GM12878 (cell line): ENCODE measurements at regions not wholly inside any gene's neighbourhood (a gene's known extent, or its start where the extent isn't known, plus 50 kb on each side); places are given as distances from the start of the nearest gene placed in this dataset.

ENCODE experiments used
- ATAC-seq: fragments of 200-7000 bp; cut with Tn5 transposase; 3 replicates; pipeline ENCODE4 v1.9.1; 2020; ENCODE audit warnings: mild to moderate bottlenecking, moderate library complexity
- BruUV-seq: library from RNA; stranded (reverse); fragments of 400-500 nt; replicated peaks from 2 replicates; lab custom pipeline; 2021; lab: Mats Ljungman, UMichigan
- CTCF ChIA-PET: fragments of 300-600 bp; sonication (Branson Sonifier 250); formaldehyde crosslinking; extraction: SDS; loops from one replicate; lab custom pipeline; 2021; ENCODE audit warnings: inconsistent platforms; lab: Yijun Ruan, JAX
- POLR2A ChIA-PET: fragments of 350-600 bp; formaldehyde crosslinking; extraction: SDS; loops from one replicate; lab custom pipeline; 2021; ENCODE audit warnings: inconsistent platforms; lab: Charles Lee
- RAD21 ChIA-PET: fragments of 300-600 bp; sonication (Branson Sonifier 250); formaldehyde crosslinking; loops from one replicate; lab custom pipeline; 2023; ENCODE audit warnings: antibody characterized with exemption; ENCODE audit not compliant: unreplicated experiment; lab: Charles Lee
- SMC1A ChIA-PET: fragments of 300-600 bp; sonication (Branson Sonifier 250); formaldehyde crosslinking; loops from one replicate; lab custom pipeline; 2023; ENCODE audit not compliant: unreplicated experiment, uncharacterized antibody; lab: Charles Lee
- DNase-seq: peaks from one replicate; pipeline ENCODE4 v3.0.0-alpha.2; 2011; ENCODE audit warnings: low read depth, low spot score
- FAIRE-seq: peaks from 3 replicates; lab custom pipeline; 2011; peaks lifted over from hg19 to GRCh38; lab: Jason Lieb, UNC
- H2AFZ ChIP-seq: 2 replicates; pipeline ENCODE4 v1.6.0; 2011; ENCODE audit warnings: low read depth, low read length, control low read depth; ENCODE audit not compliant: control insufficient read depth
- H3K27ac ChIP-seq: 2 replicates; pipeline ENCODE4 v1.5.1; 2011; ENCODE audit warnings: control low read depth; ENCODE audit not compliant: control insufficient read depth, insufficient read depth
- H3K27me3 ChIP-seq, 2 experiments: replicated peaks in 1 of 2; 2 replicates each; pipeline versions ENCODE4 v1.6.0 to v1.6.1; 2011; ENCODE audit warnings: low read length in 1 of 2; ENCODE audit not compliant: control insufficient read depth in 2 of 2, insufficient read depth in 2 of 2
- H3K36me3 ChIP-seq, 2 experiments: 2 replicates each; pipeline ENCODE4 v1.5.1; 2011; ENCODE audit warnings: low read length in 1 of 2; ENCODE audit not compliant: control insufficient read depth in 2 of 2, insufficient read depth in 2 of 2
- H3K4me1 ChIP-seq: 2 replicates; pipeline ENCODE4 v1.6.1; 2011; ENCODE audit warnings: mild to moderate bottlenecking, low read length, moderate library complexity, mixed read lengths; ENCODE audit not compliant: control insufficient read depth, insufficient read depth
- H3K4me2 ChIP-seq: 2 replicates; pipeline ENCODE4 v1.6.0; 2011; ENCODE audit warnings: control low read depth; ENCODE audit not compliant: control insufficient read depth, insufficient read depth
- H3K4me3 ChIP-seq: fragments of 200-600 bp; sonication (generic); 2 replicates; pipeline ENCODE4 v1.5.1; 2016
- H3K79me2 ChIP-seq: 2 replicates; pipeline ENCODE4 v1.6.0; 2011; ENCODE audit warnings: low read length; ENCODE audit not compliant: control insufficient read depth, insufficient read depth
- H3K9ac ChIP-seq: 2 replicates; pipeline ENCODE4 v1.8.0; 2011; ENCODE audit warnings: low read length, control low read depth, mixed read lengths; ENCODE audit not compliant: control insufficient read depth, insufficient read depth
- H3K9me3 ChIP-seq: replicated peaks from 3 replicates; pipeline ENCODE4 v1.5.1; 2011; ENCODE audit warnings: mild to moderate bottlenecking, low read length; ENCODE audit not compliant: control insufficient read depth, insufficient read depth
- H4K20me1 ChIP-seq: 2 replicates; pipeline ENCODE4 v1.6.0; 2011; ENCODE audit not compliant: control insufficient read depth, insufficient read depth
- ATF3 ChIP-seq: IDR thresholded peaks from 2 replicates; pipeline ENCODE4 v1.6.1; 2011; ENCODE audit warnings: low read depth, mild to moderate bottlenecking, low read length, moderate library complexity, borderline replicate concordance; ENCODE audit errors: extremely low read depth
- BCL11A ChIP-seq: IDR thresholded peaks from 2 replicates; pipeline ENCODE4 v1.6.1; 2011; ENCODE audit warnings: low read depth, low read length
- CREM ChIP-seq: IDR thresholded peaks from 2 replicates; pipeline ENCODE4 v1.6.1; 2014; ENCODE audit warnings: antibody characterized with exemption, low read depth
- GATAD2B ChIP-seq: fragments of 450-650 bp; conservative IDR thresholded peaks from 2 replicates; pipeline ENCODE4 v1.6.1; 2017; ENCODE audit warnings: low read depth, mild to moderate bottlenecking, moderate library complexity
- HSF1 ChIP-seq: fragments of 150-350 bp; IDR thresholded peaks from 2 replicates; pipeline ENCODE4 v1.6.1; 2014; ENCODE audit warnings: mild to moderate bottlenecking, low read depth, low read length
- IKZF1 ChIP-seq: fragments of 450-650 bp; conservative IDR thresholded peaks from 2 replicates; pipeline ENCODE4 v1.6.1; 2017; ENCODE audit warnings: antibody characterized with exemption, mild to moderate bottlenecking
- NFYA ChIP-seq: IDR thresholded peaks from 2 replicates; pipeline ENCODE4 v1.6.1; 2011; ENCODE audit warnings: low read depth, mild to moderate bottlenecking, low read length, improper control_type of control experiment, borderline replicate concordance
- RAD21 ChIP-seq: IDR thresholded peaks from 2 replicates; pipeline ENCODE4 v1.6.1; 2011; ENCODE audit warnings: mild to moderate bottlenecking, low read depth, low read length, moderate library complexity; ENCODE audit not compliant: insufficient read depth
- TBL1XR1 ChIP-seq: IDR thresholded peaks from 2 replicates; pipeline ENCODE4 v1.6.1; 2012; ENCODE audit warnings: low read depth, low read length, improper control_type of control experiment
- WGBS: methylation state at CpG from one replicate; pipeline ENCODE4 v1.1.6; 2016; ENCODE audit warnings: low lambda C conversion rate; ENCODE audit not compliant: insufficient replicate concordance, insufficient coverage; ENCODE audit errors: missing lambda C conversion rate; 5-methylcytosine and 5-hydroxymethylcytosine counted together
- in situ Hi-C: fragments of 300-500 bp; cut with MboI; formaldehyde crosslinking; loops from 9 replicates; pipeline ENCODE4 v1.14.3; 2018; ENCODE audit warnings: mixed read lengths
- intact Hi-C: fragments of 100-400 bp; cut with micrococcal nuclease; formaldehyde crosslinking; loops from one replicate; pipeline ENCODE4 v1.14.2; 2022; ENCODE audit not compliant: unreplicated experiment
- TF ChIP-seq, protein P1 (sequence below): fragments of 450-650 bp; IDR thresholded peaks from 2 replicates; pipeline ENCODE4 v1.6.1; 2018; ENCODE audit warnings: mild to moderate bottlenecking, low read depth, moderate library complexity; ENCODE audit not compliant: partially characterized antibody
- TF ChIP-seq, protein P2 (sequence below), 3 experiments: IDR thresholded peaks in 2 of 3; conservative IDR thresholded peaks in 1 of 3; 2 replicates each; pipeline ENCODE4 v1.5.1; 2011; ENCODE audit warnings: low read depth in 3 of 3, low read length in 3 of 3, mild to moderate bottlenecking in 3 of 3, control low read depth in 2 of 3, moderate library complexity in 2 of 3, inconsistent platforms in 1 of 3, mixed read lengths in 1 of 3; ENCODE audit not compliant: control insufficient read depth in 2 of 3, insufficient read depth in 1 of 3; ENCODE audit errors: extremely low read depth in 1 of 3
- TF ChIP-seq, protein P3 (sequence below): fragments of 450-650 bp; formaldehyde crosslinking; IDR thresholded peaks from 2 replicates; pipeline ENCODE4 v1.4.0; 2022; ENCODE audit warnings: mild to moderate bottlenecking, moderate library complexity

- Histone ChIP-seq H3K9ac (no peak overlapping the region), H2AFZ (no peak overlapping the region)
- no peak for TF ChIP-seq CREM
- TF ChIP-seq, protein P1, sequence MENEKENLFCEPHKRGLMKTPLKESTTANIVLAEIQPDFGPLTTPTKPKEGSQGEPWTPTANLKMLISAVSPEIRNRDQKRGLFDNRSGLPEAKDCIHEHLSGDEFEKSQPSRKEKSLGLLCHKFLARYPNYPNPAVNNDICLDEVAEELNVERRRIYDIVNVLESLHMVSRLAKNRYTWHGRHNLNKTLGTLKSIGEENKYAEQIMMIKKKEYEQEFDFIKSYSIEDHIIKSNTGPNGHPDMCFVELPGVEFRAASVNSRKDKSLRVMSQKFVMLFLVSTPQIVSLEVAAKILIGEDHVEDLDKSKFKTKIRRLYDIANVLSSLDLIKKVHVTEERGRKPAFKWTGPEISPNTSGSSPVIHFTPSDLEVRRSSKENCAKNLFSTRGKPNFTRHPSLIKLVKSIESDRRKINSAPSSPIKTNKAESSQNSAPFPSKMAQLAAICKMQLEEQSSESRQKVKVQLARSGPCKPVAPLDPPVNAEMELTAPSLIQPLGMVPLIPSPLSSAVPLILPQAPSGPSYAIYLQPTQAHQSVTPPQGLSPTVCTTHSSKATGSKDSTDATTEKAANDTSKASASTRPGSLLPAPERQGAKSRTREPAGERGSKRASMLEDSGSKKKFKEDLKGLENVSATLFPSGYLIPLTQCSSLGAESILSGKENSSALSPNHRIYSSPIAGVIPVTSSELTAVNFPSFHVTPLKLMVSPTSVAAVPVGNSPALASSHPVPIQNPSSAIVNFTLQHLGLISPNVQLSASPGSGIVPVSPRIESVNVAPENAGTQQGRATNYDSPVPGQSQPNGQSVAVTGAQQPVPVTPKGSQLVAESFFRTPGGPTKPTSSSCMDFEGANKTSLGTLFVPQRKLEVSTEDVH: no peak
- TF ChIP-seq, protein P2, sequence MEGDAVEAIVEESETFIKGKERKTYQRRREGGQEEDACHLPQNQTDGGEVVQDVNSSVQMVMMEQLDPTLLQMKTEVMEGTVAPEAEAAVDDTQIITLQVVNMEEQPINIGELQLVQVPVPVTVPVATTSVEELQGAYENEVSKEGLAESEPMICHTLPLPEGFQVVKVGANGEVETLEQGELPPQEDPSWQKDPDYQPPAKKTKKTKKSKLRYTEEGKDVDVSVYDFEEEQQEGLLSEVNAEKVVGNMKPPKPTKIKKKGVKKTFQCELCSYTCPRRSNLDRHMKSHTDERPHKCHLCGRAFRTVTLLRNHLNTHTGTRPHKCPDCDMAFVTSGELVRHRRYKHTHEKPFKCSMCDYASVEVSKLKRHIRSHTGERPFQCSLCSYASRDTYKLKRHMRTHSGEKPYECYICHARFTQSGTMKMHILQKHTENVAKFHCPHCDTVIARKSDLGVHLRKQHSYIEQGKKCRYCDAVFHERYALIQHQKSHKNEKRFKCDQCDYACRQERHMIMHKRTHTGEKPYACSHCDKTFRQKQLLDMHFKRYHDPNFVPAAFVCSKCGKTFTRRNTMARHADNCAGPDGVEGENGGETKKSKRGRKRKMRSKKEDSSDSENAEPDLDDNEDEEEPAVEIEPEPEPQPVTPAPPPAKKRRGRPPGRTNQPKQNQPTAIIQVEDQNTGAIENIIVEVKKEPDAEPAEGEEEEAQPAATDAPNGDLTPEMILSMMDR (IDR thresholded peaks at IDR 0.05 in 2 of 3, conservative IDR thresholded peaks at IDR 0.05 in 1 of 3; ENCODE audit: control insufficient read depth in 2 of 3, extremely low read depth in 1 of 3, insufficient read depth in 1 of 3, low read depth in 3 of 3, low read length in 3 of 3): no peak
- TF ChIP-seq ATF3: no peak
- no peak for TF ChIP-seq IKZF1
- TF ChIP-seq, protein P3, sequence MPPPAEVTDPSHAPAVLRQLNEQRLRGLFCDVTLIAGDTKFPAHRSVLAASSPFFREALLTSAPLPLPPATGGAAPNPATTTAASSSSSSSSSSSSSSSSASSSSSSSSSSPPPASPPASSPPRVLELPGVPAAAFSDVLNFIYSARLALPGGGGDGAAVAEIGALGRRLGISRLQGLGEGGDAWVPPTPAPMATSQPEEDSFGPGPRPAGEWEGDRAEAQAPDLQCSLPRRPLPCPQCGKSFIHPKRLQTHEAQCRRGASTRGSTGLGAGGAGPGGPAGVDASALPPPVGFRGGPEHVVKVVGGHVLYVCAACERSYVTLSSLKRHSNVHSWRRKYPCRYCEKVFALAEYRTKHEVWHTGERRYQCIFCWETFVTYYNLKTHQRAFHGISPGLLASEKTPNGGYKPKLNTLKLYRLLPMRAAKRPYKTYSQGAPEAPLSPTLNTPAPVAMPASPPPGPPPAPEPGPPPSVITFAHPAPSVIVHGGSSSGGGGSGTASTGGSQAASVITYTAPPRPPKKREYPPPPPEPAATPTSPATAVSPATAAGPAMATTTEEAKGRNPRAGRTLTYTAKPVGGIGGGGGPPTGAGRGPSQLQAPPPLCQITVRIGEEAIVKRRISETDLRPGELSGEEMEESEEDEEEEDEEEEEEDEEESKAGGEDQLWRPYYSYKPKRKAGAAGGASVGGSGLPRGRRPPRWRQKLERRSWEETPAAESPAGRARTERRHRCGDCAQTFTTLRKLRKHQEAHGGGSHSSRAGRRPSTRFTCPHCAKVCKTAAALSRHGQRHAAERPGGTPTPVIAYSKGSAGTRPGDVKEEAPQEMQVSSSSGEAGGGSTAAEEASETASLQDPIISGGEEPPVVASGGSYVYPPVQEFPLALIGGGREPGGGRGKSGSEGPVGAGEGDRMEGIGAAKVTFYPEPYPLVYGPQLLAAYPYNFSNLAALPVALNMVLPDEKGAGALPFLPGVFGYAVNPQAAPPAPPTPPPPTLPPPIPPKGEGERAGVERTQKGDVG: no peak
- TF ChIP-seq BCL11A: no peak
- no peak for TF ChIP-seq GATAD2B
- TF ChIP-seq TBL1XR1: no peak
- TF ChIP-seq NFYA: no peak
- no peak for TF ChIP-seq HSF1
- no peak for TF ChIP-seq RAD21
These were observed 581.4 kb upstream of the TBL1XR1 start for GRCh38 chr3:177778633-177779032.

More at GRCh38 chr3:177778633-177779032, 581.4 kb upstream of the TBL1XR1 start:
- ChIA-PET RAD21 (interaction anchor here (1.4 kb wide), 1 partner anchor 728 kb away, joined by 3 read pairs; no protein-coding TSS in a partner anchor), CTCF (interaction anchor here (0.8 to 4.3 kb wide), 6 partner anchors 16 to 906 kb away, joined by 3 to 31 read pairs (median 4); no protein-coding TSS in a partner anchor), SMC1A (interaction anchor here (0.6 to 1.1 kb wide), 2 partner anchors 20 to 901 kb away, joined by 3 read pairs; no protein-coding TSS in a partner anchor), POLR2A (no interaction called here)
- in situ Hi-C loops (no loop called here), intact Hi-C loops (loop anchor here (5.0 kb wide), 2 partner anchors 416 to 586 kb away; no protein-coding TSS in a partner anchor)
- DNase-seq (no peak), FAIRE-seq (no peak), ATAC-seq (no peak)
- no peaks in the 10 kb centered on the region for H3K4me1 ChIP-seq
- H4K20me1 ChIP-seq: no peaks in the 10 kb centered on the region
- WGBS: 8% methylated on average over 1 of the region's 1 CpG
- BruUV-seq: no TSS peak
- no peaks in the 10 kb centered on the region for H3K36me3 ChIP-seq
- H3K4me3 ChIP-seq: no peak overlapping the region
- no peaks in the 10 kb centered on the region for H3K79me2 ChIP-seq
- no peaks in the 10 kb centered on the region for H3K27me3 ChIP-seq
- H3K4me2 ChIP-seq: no peak overlapping the region
- H3K9me3 ChIP-seq: no peaks in the 10 kb centered on the region
- H3K27ac ChIP-seq: no peak overlapping the region
